DMS79 (cell line): ENCODE measurements at regions not wholly inside any gene's neighbourhood (a gene's known extent, or its start where the extent isn't known, plus 50 kb on each side); places are given as distances from the start of the nearest gene placed in this dataset.

Experiments used
- DNase-seq: peaks from one replicate; lab custom pipeline; 2025; lab: John Stamatoyannopoulos, UW

- DNase-seq = no peak
These were observed 179.8 kb downstream of the KCNRG start for GRCh38 chr13:50195045-50195444.

- DNase-seq = no peak
These were observed 180.9 kb downstream of the KCNRG start for GRCh38 chr13:50196118-50196517.

GRCh38 chr13:50197705-50198104, 182.5 kb downstream of the KCNRG start:
- no peak for DNase-seq

DNA sequence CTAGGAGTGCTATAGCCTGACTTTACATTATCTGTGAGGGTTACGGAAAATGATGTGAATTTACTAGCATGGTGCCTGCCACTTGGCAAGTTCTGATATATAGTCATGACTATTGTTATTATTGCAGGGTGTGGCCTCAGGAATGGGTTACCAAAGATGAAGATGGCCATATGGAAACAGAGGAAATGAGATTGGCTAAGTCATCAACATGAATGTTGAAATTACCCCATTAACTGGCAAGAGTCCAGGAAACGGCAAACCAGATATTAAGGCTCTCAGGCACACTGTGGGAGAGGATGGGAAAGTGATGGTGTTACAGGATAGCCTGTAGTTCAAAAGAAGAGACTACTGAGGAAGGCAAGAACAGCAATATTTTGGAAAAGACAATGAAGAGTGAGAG, 183.3 kb downstream of the KCNRG start:
- DNase-seq = no peak

- DNase-seq = no peak
These were observed 185.3 kb downstream of the KCNRG start for GRCh38 chr13:50200569-50200968.

DNA sequence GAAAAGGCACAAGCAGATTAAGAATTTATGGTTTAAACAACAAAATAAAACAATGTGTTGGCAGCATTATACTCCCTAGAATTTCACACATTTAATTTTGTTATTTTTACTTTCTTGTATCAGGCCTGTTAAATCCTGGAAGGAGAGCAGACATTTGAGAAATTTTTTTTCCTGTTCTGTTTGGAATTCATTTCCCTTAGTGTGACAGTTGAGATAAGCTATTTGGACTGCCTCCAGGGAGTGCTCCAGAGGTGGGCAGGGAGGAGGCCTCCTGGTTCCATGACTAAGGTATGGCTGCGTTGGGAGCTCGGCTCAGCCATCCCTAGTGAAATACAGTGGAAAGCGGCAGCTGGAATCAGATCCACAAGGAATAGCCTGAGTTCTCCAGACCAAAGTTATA, 185.7 kb downstream of the KCNRG start:
- DNase-seq = no peak

DNA sequence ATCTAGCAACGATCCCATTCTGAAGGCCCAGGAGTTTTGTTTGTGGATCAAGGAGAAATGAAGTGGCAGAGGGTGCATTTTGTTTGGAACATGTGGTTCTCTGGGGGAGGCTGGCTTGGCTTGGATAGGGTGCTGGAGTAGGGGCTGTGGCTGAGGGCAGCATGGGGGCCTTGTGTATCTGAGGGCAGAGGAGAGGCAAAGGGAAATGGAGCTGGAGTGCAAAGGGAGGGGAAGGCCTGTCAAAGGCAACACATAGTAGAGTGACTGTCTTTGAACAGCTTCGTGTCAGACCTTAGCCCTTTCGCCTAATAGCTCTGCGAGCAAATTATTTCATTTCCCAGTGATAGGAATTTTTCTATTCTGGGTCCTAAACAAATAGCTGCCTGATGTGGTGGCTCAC, 187.2 kb downstream of the KCNRG start:
- DNase-seq = no peak

GRCh38 chr13:50203256-50203941, 188.2 kb downstream of the KCNRG start:
- DNase-seq = no peak

DNA sequence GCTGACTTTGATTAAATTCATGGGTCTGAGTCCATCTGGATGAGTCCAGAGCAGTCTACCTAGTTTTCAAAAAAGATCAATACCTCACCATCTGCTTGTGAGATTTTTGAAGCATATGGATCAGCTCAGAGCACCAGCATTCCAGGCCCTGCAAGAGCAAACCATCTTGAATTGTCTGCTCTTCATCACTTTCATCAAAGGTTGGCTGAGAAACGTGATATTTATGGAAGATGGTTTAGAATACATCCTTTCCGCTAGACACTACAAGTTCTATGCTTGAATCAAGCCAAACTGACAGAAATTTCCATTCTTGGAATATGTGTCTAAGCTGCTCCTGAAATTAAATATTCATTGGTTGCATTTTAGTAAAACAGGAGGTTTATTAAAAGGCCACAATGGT, 190.3 kb downstream of the KCNRG start:
- no peak for DNase-seq

GRCh38 chr13:50208826-50209335, 193.6 kb downstream of the KCNRG start:
- no peak for DNase-seq

- DNase-seq = no peak
These were observed 194.4 kb downstream of the KCNRG start for GRCh38 chr13:50209631-50210030.

DNA sequence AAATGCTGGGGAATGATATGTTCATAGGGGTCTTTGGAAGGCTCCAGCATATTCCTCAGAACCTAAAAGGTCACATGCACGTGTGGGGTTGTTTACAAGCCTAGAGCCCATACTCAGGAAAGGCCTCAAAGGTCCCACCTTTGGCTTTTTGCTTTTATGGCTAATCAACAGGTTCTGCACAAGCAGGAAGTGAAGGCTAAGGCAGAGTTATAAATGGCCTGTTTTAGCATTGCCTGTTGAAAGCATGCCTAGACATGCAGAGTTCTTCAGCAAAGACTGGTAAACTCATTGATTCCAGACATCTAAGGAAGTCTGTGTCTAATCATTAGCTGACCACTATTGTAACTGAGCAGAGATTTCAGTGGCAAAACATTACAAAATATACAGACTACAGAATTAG, 198.3 kb downstream of the KCNRG start:
- DNase-seq = no peak

DNA sequence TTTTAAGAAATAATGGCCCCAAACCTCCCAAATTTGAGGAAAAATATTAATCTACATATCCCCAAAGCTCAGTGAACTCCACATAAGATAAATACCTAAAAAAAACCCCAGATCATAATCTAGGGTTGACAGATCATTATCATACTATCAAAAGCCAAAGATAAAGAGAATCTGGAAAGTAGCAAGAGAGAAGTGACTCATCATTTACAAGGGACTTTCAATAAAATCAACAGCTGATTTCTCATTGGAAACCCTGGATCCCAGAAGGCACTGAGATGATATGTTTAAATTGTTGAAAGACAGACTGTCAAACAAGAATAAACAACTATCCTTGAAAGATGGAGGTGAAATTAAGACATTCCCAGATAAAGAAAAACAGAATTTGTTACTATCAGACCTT, 199.3 kb downstream of the KCNRG start:
- no peak for DNase-seq

- no peak for DNase-seq
These were observed 200.2 kb downstream of the KCNRG start for GRCh38 chr13:50215399-50215798.

- no peak for DNase-seq
These were observed 204.5 kb downstream of the KCNRG start for GRCh38 chr13:50219743-50220142.

- DNase-seq = no peak
These were observed 205.7 kb downstream of the KCNRG start for GRCh38 chr13:50220938-50221337.

DNA sequence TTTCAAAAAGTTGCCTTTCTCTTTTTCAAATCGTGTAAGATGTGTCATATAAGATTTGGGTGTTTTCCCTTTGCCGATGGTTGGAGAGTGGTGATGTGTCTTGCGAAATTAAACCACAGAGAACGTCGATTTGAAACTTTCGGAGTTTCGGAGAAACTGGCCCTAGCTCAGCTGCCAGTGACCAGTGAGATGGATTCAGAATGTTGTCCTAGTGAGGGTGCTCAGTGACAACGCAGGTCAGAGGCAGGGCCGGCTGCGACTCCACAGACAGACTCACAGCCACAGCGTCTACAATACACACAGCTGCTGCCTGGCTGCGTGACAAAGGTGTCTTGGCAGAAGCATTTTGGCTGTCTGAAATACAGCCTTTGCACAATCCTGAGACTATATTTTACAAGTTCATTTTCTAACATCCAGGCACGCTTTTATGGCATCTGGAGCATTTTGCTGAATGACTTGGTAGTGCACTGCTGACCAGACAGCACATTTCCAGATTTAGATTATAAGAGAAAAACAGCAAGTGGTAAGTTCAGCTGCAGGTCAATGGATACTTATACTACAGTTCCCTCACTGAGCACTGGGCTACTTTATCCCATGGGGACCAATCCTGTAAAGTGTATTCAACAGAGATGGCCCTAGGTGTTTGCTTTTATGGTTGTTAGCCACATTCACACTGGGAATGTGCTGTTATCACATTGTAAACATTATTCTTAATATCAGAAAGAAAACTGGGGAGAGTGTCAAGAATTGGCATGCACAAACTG, 207.5 kb downstream of the KCNRG start:
- DNase-seq = no peak

DNA sequence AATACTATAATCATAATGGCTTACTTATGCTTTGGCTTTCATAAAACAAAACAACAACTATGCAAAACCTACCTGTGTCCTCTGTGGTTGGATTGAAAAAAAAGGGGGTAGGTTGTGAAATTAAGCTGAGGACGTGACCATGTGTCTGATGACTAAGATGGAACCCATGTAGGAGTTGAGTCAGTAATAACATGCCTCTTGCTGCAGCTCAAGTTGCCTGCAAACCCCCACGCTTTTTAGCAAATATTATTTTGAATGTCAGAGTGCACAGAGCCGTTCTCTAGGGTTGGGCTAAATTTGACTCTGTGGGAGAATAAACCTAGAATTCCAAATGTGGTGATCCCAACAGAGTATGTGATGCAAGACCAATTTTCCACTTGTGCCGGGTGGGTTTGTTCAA, 209.3 kb downstream of the KCNRG start:
- no peak for DNase-seq

- no peak for DNase-seq
These were observed 210.2 kb downstream of the KCNRG start for GRCh38 chr13:50225193-50226155.

DNA sequence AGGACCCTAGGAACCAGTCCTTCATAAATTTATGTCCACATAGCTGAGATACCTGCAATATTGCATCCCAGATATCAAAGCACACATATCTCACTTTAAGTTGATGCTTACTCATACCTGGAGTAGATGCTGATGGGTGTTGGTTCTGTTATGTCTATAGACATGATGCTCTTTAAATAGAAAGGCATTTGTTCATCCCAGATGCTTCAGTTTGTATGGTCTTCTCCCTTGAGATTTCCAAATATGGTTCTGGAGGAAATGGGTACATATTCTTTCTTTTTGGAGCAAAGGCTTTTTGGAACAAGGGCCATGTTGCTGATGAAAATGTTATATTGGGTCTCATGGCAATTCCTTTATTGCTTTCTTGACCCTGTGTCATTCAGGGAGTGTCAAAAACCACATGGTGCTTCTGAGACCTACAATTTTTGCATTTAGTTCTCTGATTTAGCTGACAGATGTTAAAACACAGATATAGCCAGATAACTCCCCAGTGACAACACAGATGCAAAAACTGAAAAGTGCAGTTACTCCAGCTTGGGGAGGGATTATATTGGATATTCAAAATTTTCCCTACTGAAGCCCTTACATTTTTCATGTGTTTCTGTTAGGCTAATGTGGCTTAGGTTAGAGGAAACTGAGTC, 211.4 kb downstream of the KCNRG start:
- DNase-seq = no peak

GRCh38 chr13:50227361-50227760, 212.1 kb downstream of the KCNRG start:
- no peak for DNase-seq

DNA sequence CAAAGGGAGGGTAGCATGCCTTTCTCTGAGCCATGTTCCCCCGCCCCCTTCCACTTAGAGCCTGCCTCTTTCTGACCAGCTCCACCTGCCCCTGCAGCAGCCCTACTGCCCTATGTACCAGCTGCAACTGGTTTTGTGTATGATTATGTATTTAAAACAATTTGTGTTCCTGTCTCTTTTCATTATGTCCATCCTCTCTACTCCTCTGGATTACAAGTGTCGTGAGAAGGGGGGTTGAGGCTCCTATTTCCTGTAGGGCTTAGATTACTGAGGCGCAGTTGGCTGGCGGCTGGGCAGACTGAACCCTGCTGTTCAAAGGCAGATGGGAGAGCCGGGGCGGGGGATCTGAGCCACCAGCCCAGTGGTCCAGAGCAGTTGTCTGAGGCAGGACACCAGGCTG, 213.3 kb downstream of the KCNRG start:
- DNase-seq = no peak
